ENCODE measurements at regions not wholly inside any gene's neighbourhood (a gene's known extent, or its start where the extent isn't known, plus 50 kb on each side); places are given as distances from the start of the nearest gene placed in this dataset.
"Not testable (repeated sequence)": the region's sequence is repeated elsewhere in the genome, so short reads cannot be mapped to it uniquely, and the experiment has no call there.

DNA sequence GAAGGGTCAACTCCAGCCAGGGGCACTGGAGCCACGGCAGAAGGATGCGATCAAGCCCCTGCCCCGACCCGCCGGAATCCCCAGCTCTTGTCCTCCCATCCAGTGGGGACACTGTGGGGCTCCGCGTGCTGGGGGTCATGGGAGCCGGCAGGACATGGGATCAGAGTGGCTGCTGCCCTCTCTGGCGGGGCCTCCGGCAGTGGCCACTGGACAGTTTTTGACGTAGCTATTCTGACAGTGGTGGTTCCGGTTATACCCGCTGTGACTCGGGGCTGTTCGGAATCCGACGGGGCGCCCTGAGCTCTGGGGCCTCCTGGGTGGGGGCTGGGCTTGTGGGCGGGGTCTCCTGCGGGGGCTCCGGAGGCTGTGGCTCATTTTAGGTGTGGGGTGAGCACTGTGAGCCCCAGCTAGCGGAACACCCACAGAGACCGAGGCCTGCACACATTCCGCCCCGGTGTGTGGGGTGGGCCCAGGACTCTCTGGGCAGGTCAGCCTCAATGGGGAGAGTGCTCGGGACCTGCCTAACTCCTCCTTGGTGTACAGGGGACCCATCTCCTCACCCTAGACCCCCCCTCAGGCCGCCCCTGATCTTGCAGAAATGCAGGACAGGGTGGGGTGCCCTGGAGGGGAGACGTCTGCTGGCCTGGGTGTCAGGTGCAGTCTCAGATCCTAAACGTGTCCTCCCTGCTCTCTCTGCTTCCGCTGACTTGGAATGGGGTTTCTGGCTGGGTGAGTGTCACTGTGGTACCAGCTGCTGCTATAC, 374.2 kb downstream of the TMEM121 start:
- ChIA-PET CTCF (no interaction called here), POLR2A (no interaction called here)
- no peak overlapping the region for H3K27ac Mint-ChIP-seq
- no peak overlapping the region for H3K4me3 Mint-ChIP-seq
- H3K4me1 Mint-ChIP-seq (ENCODE audit: low read depth) = peaks cover 10% of the 10 kb centered on the region
- intact Hi-C loops (cut with micrococcal nuclease) = no loop called here
- H3K36me3 Mint-ChIP-seq (ENCODE audit: low read depth) = no peaks in the 10 kb centered on the region
- peaks cover 9% of the 10 kb centered on the region for H3K27me3 Mint-ChIP-seq
- no peaks in the 10 kb centered on the region for H3K9me3 Mint-ChIP-seq
- DNase-seq = no peak
- no peak for ATAC-seq
- TF ChIP-seq, protein P1, sequence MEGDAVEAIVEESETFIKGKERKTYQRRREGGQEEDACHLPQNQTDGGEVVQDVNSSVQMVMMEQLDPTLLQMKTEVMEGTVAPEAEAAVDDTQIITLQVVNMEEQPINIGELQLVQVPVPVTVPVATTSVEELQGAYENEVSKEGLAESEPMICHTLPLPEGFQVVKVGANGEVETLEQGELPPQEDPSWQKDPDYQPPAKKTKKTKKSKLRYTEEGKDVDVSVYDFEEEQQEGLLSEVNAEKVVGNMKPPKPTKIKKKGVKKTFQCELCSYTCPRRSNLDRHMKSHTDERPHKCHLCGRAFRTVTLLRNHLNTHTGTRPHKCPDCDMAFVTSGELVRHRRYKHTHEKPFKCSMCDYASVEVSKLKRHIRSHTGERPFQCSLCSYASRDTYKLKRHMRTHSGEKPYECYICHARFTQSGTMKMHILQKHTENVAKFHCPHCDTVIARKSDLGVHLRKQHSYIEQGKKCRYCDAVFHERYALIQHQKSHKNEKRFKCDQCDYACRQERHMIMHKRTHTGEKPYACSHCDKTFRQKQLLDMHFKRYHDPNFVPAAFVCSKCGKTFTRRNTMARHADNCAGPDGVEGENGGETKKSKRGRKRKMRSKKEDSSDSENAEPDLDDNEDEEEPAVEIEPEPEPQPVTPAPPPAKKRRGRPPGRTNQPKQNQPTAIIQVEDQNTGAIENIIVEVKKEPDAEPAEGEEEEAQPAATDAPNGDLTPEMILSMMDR (IDR thresholded peaks at IDR 0.05) = no peak

DNA sequence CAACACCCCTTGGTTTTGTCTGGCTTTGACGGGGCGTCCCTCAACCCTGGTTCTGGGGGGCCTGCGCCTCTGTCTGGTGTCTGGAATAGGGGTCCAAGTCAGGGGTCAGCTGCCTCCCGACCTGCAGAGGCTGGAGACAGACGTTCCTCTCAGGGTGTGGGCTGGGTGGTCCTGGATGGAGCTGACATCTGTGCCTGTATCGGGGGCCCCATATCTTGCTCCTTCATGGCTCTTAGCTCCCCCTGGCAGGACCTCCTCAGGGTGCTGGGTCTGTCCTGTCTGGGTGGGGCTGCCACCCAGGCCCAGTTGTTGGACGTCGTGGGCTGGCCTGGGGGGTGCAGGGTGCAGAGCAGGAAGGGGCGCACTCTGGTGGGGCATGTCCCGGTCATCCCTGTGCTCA, 374.8 kb downstream of the TMEM121 start:
- POLR2A ChIA-PET = no interaction called here
- ATAC-seq = no peak
- Mint-ChIP-seq H3K4me1 (ENCODE audit: low read depth) (peaks cover 10% of the 10 kb centered on the region), H3K27me3 (peaks cover 9% of the 10 kb centered on the region), H3K9me3 (no peaks in the 10 kb centered on the region), H3K36me3 (ENCODE audit: low read depth) (no peaks in the 10 kb centered on the region), H3K27ac (no peak overlapping the region), H3K4me3 (no peak overlapping the region)
- DNase-seq = no peak
- CTCF ChIA-PET = no interaction called here
- intact Hi-C loops (cut with micrococcal nuclease) = no loop called here
- TF ChIP-seq, protein P1 (IDR thresholded peaks at IDR 0.05) = no peak

DNA sequence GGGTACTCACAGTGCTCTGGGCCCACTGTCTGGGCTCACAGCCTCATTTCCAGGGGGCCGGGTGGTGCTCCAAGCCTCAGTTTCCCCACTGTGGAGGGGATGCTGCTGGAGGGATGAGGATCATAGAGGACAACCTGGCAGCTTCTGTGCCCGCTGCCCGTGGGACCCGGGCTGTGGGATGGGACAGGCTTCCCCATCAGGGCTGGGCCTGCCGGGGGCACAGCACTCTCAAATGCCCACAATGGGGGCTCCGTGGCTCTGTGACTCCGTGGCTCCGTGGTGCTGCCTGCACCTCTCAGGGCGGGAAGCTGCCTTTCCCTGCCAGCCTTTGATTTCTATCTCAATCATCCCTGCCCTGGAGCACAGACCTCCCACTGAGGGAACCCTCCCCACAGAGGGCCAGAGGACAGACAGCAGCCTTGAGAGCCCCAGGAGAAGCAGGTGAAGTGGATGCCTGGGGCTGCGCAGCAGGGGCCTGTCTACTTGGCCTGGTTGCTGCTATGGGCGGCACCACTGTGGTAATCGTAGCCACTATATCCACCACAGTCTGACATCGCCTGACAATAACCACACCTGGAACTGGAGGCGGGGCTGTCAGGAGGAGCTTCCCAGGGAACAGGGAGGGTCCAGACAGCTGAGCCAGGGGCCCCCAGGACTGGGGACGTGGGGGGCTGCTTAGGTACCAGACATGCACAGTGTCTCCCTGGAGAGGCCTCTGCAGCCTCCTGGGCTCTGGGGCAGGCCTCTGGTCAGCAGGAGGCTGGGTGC, 375.9 kb downstream of the TMEM121 start:
- no peak overlapping the region for H3K27ac Mint-ChIP-seq
- ChIA-PET CTCF (no interaction called here), POLR2A (no interaction called here)
- no peak for ATAC-seq
- DNase-seq = no peak
- no peaks in the 10 kb centered on the region for H3K9me3 Mint-ChIP-seq
- TF ChIP-seq, protein P1 (IDR thresholded peaks at IDR 0.05) = no peak
- no peaks in the 10 kb centered on the region for H3K36me3 Mint-ChIP-seq (ENCODE audit: low read depth)
- intact Hi-C loops (cut with micrococcal nuclease) = no loop called here
- peaks cover under 1% of the 10 kb centered on the region for H3K4me1 Mint-ChIP-seq (ENCODE audit: low read depth)
- no peak overlapping the region for H3K4me3 Mint-ChIP-seq
- H3K27me3 Mint-ChIP-seq = peaks cover 9% of the 10 kb centered on the region

DNA sequence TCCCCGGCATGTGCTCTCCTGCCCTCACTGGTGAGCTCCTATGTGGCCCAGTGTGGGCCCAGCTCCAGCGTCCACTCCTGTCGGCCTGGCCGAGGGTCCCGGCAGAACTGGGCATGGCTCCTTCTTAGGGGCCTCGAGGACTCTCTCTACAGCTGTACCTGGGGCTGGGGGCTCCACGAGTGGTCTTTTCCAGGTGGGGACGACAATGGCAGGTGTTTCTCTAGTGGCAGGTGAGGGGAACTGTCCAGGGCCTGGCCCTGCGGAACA, 376.4 kb downstream of the TMEM121 start:
- H3K27ac Mint-ChIP-seq; CTCF ChIA-PET; H3K9me3 Mint-ChIP-seq; H3K27me3 Mint-ChIP-seq; DNase-seq; POLR2A ChIA-PET; H3K4me1 Mint-ChIP-seq (ENCODE audit: low read depth); ATAC-seq; intact Hi-C loops (cut with micrococcal nuclease); H3K36me3 Mint-ChIP-seq (ENCODE audit: low read depth); H3K4me3 Mint-ChIP-seq: not testable (repeated sequence)

DNA sequence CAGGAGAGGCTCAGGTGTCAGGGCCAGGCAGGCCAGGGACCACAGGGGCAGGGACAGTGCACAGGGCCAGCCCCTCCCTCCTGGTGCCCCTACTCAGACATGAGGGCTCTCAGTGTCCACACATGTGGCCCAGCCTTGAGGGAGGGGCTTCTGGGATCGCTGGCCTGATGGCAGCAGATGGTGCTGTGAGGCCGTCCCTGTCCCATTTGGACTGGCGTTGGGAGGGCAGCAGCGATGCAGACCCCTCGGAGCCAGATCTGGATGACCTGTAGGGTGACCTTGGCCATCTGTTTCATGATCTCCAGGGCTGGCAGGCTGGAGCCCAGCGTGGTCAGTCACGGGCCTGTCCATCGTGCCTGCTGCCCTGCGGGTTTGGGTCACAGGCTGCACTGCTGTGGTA, 377.6 kb downstream of the TMEM121 start:
- no peak overlapping the region for H3K4me3 Mint-ChIP-seq
- peaks cover 3% of the 10 kb centered on the region for H3K4me1 Mint-ChIP-seq (ENCODE audit: low read depth)
- no peaks in the 10 kb centered on the region for H3K36me3 Mint-ChIP-seq (ENCODE audit: low read depth)
- intact Hi-C loops (cut with micrococcal nuclease) = no loop called here
- POLR2A ChIA-PET = no interaction called here
- ATAC-seq = no peak
- TF ChIP-seq, protein P1 (IDR thresholded peaks at IDR 0.05) = no peak
- H3K27ac Mint-ChIP-seq = no peak overlapping the region
- CTCF ChIA-PET = no interaction called here
- DNase-seq = no peak
- H3K27me3 Mint-ChIP-seq = peaks cover 9% of the 10 kb centered on the region
- no peaks in the 10 kb centered on the region for H3K9me3 Mint-ChIP-seq
